ENCODE measurements at regions not wholly inside any gene's neighbourhood (a gene's known extent, or its start where the extent isn't known, plus 50 kb on each side); places are given as distances from the start of the nearest gene placed in this dataset.

- H3K4me3 ChIP-seq (replicated peaks in 1 of 2; ENCODE audit: low read depth in 2 of 2, low read length in 2 of 2): no peak overlapping the region
- no peak for TF ChIP-seq CTCF (IDR thresholded peaks at IDR 0.05; ENCODE audit: low read depth, low read length)
- no peak for DNase-seq (ENCODE audit: low read depth in 2 of 2)
Measured at GRCh38 chr10:52662256-52662655, 110.3 kb downstream of the MBL2 start.

- no peak for TF ChIP-seq CTCF (IDR thresholded peaks at IDR 0.05; ENCODE audit: low read depth, low read length)
- no peak for DNase-seq (ENCODE audit: low read depth in 2 of 2)
Measured at GRCh38 chr10:52663161-52663560, 109.4 kb downstream of the MBL2 start.

GRCh38 chr10:52664629-52665028 is 108.0 kb downstream of the MBL2 start:
- no peak overlapping the region for H3K4me3 ChIP-seq (replicated peaks in 1 of 2; ENCODE audit: low read depth in 2 of 2, low read length in 2 of 2)
- no peak for TF ChIP-seq CTCF (IDR thresholded peaks at IDR 0.05; ENCODE audit: low read depth, low read length)
- no peak for DNase-seq (ENCODE audit: low read depth in 2 of 2)

More at GRCh38 chr10:52663161-52663560, 109.4 kb downstream of the MBL2 start:
- no peak overlapping the region for H3K4me3 ChIP-seq (replicated peaks in 1 of 2; ENCODE audit: low read depth in 2 of 2, low read length in 2 of 2)

GRCh38 chr10:52665821-52666220 is 106.8 kb downstream of the MBL2 start:
- no peak for DNase-seq (ENCODE audit: low read depth in 2 of 2)
- H3K4me3 ChIP-seq (replicated peaks in 1 of 2; ENCODE audit: low read depth in 2 of 2, low read length in 2 of 2): no peak overlapping the region
- TF ChIP-seq CTCF (IDR thresholded peaks at IDR 0.05; ENCODE audit: low read depth, low read length): no peak

- no peak overlapping the region for H3K4me3 ChIP-seq (replicated peaks in 1 of 2; ENCODE audit: low read depth in 2 of 2, low read length in 2 of 2)
- TF ChIP-seq CTCF (IDR thresholded peaks at IDR 0.05; ENCODE audit: low read depth, low read length): no peak
- DNase-seq (ENCODE audit: low read depth in 2 of 2): no peak
Measured at GRCh38 chr10:52666931-52667330, 105.7 kb downstream of the MBL2 start.

- TF ChIP-seq CTCF (IDR thresholded peaks at IDR 0.05; ENCODE audit: low read depth, low read length): no peak
- peak in 1 of 2 donors; percentile 10 for DNase-seq (ENCODE audit: low read depth in 2 of 2)
- no peak overlapping the region for H3K4me3 ChIP-seq (replicated peaks in 1 of 2; ENCODE audit: low read depth in 2 of 2, low read length in 2 of 2)
Measured at GRCh38 chr10:52668024-52668423, 104.6 kb downstream of the MBL2 start.

GRCh38 chr10:52672880-52673279 is 99.7 kb downstream of the MBL2 start:
- no peak for TF ChIP-seq CTCF (IDR thresholded peaks at IDR 0.05; ENCODE audit: low read depth, low read length)
- no peak overlapping the region for H3K4me3 ChIP-seq (replicated peaks in 1 of 2; ENCODE audit: low read depth in 2 of 2, low read length in 2 of 2)
- no peak for DNase-seq (ENCODE audit: low read depth in 2 of 2)

Data from cardiac fibroblast (primary cell).